ENCODE measurements at regions not wholly inside any gene's neighbourhood (a gene's known extent, or its start where the extent isn't known, plus 50 kb on each side); places are given as distances from the start of the nearest gene placed in this dataset.

- Histone ChIP-seq H3K4me1 (ENCODE audit: insufficient read depth, low read length) (no peaks in the 10 kb centered on the region), H4K91ac (ENCODE audit: insufficient read length, low read depth, low read length) (no peak overlapping the region), H3K27me3 (ENCODE audit: insufficient read depth, low read length) (no peaks in the 10 kb centered on the region), H3K4ac (ENCODE audit: low read depth, low read length) (no peak overlapping the region), H3K79me1 (ENCODE audit: insufficient read depth, low read depth, low read length, poor library complexity, severe bottlenecking) (no peaks in the 10 kb centered on the region), H3K23ac (ENCODE audit: insufficient read length, low read depth, low read length) (no peak overlapping the region), H3K56ac (ENCODE audit: insufficient read length, low read depth, low read length) (no peak overlapping the region), H2BK5ac (ENCODE audit: insufficient read length, low read length) (no peak overlapping the region), H3K4me2 (ENCODE audit: insufficient read depth, insufficient read length, low read length) (no peak overlapping the region), H2BK120ac (ENCODE audit: low read depth, low read length, poor library complexity, severe bottlenecking) (no peak overlapping the region), H2BK12ac (ENCODE audit: insufficient read length, low read depth, low read length) (no peak overlapping the region), H3K9ac (ENCODE audit: extremely low read depth, insufficient read length, low read length) (no peak overlapping the region), H4K20me1 (ENCODE audit: control insufficient read depth, insufficient read depth, insufficient read length) (no peaks in the 10 kb centered on the region), H2BK20ac (ENCODE audit: low read depth, low read length, poor library complexity, severe bottlenecking) (no peak overlapping the region), H4K5ac (ENCODE audit: insufficient read length, low read depth, low read length) (no peak overlapping the region), H3K23me2 (ENCODE audit: insufficient read length, low read depth, low read length, poor library complexity, severe bottlenecking) (no peaks in the 10 kb centered on the region), H2AFZ (ENCODE audit: low read length) (no peak overlapping the region), H3K27ac (ENCODE audit: insufficient read length, low read depth, low read length) (no peak overlapping the region), H3K79me2 (ENCODE audit: insufficient read depth, low read length) (no peaks in the 10 kb centered on the region), H3K18ac (ENCODE audit: insufficient read length, low read depth, low read length) (no peak overlapping the region), H3K9me3 (ENCODE audit: control insufficient read depth, low read depth, low read length) (no peaks in the 10 kb centered on the region), H4K8ac (replicated peaks; ENCODE audit: insufficient read length, low read depth, low read length) (no peak overlapping the region), H3T11ph (ENCODE audit: low read length) (no peak overlapping the region), H3K14ac (ENCODE audit: insufficient read depth, low read length) (no peak overlapping the region), H2BK15ac (ENCODE audit: low read depth, low read length) (no peak overlapping the region), H2AK5ac (ENCODE audit: insufficient read length, low read length) (no peak overlapping the region)
- DNase-seq, result no peak
- Mint-ChIP-seq H3K9me3 (no peaks in the 10 kb centered on the region), H3K4me3 (no peak overlapping the region), H3K36me3 (ENCODE audit: insufficient read depth in 1 of 3, low read depth in 3 of 3) (no peaks in the 10 kb centered on the region), H3K27me3 (ENCODE audit: low read depth) (peaks cover 2% of the 10 kb centered on the region; the same call in 1 of the 2 replicates), H3K4me1 (peaks cover 8% of the 10 kb centered on the region in 2 experiments), H3K27ac (no peak overlapping the region)
- no peak for TF ChIP-seq CTCF (conservative IDR thresholded peaks at IDR 0.05)
- WGBS (ENCODE audit: extremely low coverage, insufficient read length, low lambda C conversion rate), result no CpG with 5 or more reads among the region's 5 CpGs
Measured at GRCh38 chr5:116722651-116723050, 148.0 kb upstream of the SEMA6A start.
